HPDE6-E6E7 (cell line): ENCODE measurements at regions not wholly inside any gene's neighbourhood (a gene's known extent, or its start where the extent isn't known, plus 50 kb on each side); places are given as distances from the start of the nearest gene placed in this dataset.
"Not testable (repeated sequence)": the region's sequence is repeated elsewhere in the genome, so short reads cannot be mapped to it uniquely, and the experiment has no call there.

ENCODE experiments used
- DNase-seq: peaks from one replicate; pipeline ENCODE4 v3.0.0; 2011; ENCODE audit warnings: missing footprints; ENCODE audit errors: extremely low spot score

DNA sequence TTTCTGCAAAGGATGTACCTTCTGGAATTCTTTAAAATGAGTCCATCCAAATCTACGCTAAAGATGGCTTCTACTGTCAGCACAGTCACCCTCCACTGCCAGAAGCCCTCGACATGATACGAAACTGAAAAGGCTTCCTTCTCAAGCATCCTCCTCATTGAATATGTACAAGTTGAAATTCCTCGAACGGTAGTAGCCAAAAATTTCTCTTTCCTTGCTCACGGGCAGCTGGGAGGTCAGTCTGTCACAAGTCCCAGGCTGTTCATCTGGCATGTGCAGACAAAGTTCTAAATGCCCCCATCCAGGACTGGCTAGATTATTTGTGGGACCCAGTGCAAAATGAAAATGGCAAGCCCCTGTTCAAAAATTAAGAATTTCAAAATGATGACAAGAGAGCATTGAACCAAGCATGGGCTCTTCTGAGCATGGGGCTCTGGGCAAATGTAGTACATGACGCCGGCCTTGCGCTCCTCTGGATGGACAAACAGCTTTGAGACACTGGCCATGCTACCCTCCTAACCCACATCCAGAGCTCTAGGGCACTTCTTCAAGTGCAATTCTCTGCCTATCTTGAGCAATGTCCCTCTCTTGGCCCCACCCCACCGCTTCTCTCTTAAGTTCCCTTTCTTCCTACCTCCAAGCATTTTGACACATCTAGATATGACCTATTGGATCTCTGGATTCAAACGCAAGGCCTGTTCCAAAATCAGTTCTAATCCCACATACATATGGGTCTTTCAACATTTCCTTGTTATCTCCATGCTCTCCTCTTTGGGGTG, 78.9 kb upstream of the FLT1 start:
- DNase-seq = no peak

DNA sequence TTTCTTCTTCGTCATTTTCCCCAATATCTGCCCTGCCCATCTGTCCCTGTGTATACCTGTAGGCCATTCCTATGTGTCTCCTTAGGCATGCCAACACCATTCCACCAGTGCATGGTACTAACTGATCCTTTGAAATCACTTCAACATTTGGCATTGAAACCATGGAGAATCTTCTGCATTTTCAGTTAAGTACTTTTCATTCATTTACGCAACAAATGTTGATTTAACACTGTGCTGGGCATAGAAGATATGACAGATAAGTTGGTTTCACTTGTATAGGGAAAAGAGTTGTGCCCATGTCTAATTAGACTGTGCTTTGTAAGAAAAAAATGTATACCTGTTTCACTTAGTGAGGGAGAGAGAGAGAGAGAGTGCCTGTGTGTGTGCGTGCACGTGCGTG, 77.9 kb upstream of the FLT1 start:
- DNase-seq = no peak

DNA sequence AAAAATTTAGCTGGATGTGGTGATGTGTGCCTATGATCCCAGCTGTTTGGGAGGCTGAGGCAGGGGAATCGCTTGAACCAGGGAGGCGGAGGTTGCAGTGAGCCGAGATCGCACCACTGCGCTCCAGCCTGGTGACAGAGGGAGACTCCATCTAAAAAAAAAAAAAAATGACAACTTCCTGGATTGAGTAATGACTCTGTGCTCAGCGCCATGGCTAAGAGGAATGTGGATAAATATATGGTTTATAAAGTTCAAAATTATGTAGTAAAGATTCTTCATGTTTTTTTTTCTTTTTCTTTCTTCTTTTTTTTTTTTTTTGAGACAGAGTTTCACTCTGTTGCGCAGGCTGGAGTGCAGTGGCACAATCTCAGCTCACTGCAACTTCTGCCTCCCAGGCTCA, 75.4 kb upstream of the FLT1 start:
- not testable (repeated sequence) for DNase-seq

DNA sequence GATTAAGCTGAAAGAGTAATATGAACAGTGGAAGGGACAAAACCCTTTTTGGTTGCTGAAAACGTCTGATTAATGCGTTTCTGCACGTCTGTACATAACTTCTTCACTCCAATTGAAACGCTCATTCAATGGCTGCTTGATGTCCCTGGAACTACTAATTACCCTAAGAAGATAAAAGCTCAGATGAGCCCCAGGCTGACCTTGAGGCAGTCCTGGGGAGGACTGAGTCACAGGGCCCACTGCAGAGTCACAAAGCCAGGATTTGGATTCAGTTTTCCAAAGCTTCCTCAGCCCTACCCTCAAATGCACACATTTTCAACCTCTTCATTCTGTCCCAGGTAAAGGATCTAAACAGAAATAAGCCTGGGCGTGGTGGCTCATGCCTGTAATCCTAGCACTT, 75.0 kb upstream of the FLT1 start:
- no peak for DNase-seq

DNA sequence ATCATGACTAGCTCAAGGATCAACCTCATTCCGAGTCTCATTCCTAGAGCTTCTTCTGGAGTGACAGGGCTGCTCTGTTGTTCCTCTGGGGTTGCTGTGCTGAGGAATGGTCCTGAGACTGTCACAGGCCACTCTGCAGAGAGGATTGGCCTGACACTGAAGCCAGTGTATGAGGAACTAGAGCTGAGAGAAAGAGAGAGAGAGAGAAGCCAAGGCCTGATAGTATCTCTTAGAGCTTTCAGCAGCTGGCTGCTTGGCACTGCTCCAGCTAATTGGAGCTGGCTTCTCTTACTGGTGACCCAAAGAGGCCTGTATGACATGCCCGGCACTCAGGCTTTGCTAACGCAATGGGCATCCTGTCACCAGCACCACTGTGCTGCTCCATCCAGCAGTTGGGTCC, 73.4 kb upstream of the FLT1 start:
- no peak for DNase-seq

DNA sequence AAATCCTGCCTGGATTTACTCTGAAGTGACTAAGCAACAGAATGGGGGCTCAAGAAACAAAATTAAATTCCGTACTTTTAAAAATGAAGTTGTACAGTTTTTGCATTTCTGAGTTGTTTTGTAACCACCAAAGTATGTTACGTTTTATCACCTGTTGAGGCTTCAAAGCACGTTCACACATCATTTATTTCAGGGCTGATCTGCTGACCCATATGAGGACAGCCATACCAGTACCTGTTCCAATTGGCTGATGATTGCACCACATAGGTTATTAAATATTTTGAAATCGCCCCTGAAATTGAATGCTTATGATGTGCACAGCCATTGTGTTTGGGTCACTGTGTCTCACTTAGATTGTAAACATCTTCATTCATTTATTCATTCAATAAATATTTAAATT, 72.0 kb upstream of the FLT1 start:
- DNase-seq = no peak

DNA sequence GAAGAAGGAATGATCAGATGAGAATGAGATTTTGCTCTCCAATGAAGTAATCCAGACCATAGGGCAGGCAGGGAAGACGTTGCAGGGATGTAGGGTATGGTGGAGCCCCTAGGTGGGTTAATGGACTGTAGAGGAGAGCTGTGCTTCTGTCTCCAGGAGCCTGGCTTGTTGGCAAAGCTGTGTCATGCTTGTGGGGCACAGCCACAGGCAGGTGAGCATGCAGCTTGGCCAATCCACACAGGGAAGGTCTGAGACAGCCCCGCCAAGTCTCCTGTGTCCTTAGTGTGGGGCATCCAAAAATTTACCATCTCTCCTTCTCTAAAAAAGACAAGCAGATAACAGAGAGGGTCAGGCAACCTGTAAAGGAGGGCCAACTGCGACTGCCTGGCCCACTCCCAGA, 71.4 kb upstream of the FLT1 start:
- DNase-seq = no peak

DNA sequence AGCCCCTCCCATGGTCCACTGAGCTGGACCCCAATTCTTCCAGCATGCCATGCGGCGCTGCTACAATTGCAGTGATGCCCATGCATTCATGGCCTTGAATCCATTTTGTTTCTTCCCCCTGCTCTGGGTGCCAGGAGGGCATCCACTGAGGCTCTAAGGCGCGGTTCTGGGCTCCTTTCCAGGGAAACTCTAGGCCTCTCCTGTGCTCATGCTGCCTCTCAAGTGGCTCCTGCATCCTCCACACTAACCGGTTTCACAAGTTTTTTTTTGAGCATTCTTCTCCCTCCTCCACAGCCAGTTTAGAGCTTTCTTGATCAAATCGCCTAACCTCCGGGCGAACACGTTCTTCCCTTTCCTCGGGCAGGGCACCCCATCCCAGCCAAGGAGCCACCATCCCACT, 69.1 kb upstream of the FLT1 start:
- DNase-seq = peak; percentile 4

DNA sequence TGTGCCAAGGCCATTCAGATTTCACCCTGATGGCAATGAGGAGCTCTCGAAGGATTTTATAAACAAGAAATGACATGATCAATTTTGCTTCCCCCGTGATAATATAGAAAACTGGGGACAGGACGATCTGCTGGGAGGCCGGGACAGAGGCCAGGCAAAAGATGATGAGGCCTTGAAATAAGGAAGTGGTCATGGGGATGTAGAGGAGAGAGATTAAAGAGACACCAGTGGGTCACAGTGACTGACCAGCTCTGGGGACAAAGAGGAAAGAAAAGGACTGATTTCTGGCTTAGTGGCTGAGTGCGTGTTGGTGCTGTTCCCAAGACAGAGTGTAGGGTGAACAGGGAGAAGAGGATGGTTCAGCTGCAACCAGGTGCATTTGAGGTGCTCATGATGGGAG, 68.7 kb upstream of the FLT1 start:
- no peak for DNase-seq

DNA sequence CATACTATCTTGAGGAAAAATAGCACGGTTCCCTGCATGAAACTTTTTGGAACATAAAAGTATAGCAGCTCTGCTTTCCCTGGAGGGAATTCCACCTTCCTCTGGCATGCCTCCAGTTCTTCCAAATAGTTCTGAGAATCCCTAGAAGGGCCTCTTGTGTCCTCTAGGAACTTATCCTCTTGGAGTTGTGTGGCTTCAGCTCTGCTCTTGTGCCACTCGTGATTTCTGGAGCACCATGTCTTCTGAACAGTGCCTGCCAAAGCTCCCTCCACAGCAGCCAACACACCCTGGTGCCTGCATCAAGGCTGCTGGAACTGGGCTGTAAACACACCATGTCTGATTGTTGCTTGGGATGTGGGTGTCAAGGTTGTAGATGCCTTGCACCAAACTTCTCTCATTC, 65.7 kb upstream of the FLT1 start:
- DNase-seq = no peak

DNA sequence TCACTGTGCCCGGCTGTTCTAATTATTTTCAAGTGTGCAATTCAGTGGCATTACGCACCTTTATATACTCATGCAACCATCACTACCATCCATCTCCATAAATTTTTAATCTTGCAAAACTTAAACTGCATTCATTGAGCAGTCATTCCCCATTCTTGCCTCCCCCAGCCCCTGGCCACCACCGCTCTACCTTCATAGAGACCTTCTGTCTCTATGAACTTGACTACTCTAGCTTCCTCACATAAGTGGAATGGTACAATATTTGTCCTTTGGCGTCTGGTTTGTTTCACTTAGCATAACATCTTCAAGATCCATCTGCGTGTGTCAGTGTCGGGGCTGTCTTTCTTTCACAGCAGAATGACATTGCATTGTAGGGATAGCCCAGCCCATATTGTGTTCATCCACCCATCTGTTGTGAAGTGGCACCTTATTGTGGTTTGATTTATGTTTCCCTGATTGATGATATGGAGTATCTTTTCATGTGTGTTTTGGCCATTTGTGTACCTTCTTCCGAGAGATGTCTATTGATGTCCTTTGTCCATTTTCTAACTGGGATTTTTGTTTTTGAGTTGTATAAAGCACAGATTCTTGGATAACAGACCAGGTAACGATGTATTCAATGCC, 64.8 kb upstream of the FLT1 start:
- no peak for DNase-seq

DNA sequence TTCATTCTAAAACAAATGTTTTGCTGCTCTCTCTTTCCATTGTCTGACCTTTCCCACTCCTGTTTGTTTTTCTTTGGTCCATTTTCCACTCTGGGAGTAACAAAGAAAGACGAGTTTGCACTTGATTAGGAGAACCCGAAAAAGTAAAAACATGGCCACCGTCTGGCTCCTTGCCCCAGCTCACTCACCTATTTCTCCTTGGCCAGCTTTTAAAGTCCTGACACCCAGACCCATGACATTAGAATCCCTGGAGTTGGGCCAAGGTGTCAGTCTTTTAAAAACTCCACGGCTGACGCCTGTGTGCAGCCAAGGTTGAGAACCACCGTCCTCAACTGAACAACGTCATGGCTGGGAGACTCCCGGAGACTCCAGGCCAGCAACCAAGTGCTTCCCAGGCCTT, 63.6 kb upstream of the FLT1 start:
- DNase-seq = no peak

DNA sequence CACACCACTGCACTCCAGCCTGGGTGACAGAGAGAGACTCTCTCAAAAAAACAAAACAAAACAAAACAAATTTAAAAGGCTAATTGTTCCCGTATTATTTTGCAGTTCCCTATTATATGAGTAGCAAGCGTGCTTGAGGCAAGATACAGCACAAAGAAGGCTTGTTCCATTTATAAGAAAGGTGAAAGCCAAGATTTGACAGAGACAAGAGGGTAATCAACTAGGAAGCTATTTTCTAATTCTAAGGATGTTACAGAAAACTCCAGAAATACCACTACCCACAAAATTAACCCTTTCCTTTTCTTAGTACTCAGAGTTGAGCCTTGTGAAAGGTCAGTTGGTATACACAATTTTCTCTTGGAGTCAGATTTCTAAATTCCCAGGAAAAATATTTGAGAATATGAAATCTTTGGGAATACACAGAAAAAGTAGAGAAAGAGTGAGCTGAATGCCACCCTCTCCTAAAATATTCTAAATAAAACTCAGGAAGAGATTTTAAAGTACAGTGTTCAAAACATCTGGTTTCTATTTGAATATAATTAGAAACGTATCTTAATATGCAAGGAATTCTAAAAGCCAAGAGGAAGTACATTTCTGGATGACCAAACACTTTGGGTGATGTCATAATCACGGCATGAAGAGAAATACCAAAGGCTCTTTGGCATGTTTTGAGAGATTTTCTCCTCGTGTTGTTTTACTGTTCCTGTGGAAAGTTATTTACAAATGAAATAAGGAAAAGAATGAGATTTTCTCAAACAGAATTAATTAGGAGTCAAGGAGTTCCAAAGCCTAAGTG, 63.0 kb upstream of the FLT1 start:
- DNase-seq = no peak

DNA sequence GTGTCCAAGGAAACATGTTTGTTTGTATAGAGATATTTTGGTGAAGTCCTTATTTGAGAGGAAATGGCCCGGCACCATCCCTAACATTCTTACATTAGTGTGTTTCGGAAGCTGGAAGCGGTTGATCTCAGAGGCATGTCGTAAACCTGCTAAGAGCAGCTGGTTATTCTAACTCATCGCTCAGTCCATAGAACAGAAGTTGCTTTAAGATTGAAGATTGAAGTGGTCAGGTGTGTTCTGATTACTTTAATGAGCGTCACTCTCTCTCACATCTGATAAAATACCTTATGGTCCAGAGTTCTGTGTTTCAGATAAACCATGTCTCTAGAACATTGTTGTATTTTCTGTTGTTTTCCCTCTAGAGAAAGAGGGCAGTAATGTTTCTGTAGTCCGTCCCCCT, 60.2 kb upstream of the FLT1 start:
- DNase-seq = no peak

DNA sequence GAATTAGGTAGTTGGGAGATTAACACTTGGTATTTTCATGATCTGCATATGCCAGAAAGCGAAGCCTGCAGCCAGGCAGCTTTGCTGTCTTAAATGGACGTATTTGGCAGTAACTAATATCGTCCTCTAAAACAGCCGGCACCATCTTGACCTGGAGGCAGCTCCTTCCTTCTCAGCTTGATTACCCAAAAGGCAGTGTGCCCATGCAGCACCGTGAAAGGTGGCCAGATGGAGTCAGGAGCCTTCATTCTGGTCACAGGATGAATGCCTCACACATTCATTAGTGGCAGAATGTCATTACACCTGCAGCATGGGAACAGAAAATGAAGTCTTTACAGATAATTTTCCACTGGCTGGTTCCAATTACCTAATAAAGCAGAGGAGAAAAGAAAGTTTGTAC, 59.0 kb upstream of the FLT1 start:
- no peak for DNase-seq

DNA sequence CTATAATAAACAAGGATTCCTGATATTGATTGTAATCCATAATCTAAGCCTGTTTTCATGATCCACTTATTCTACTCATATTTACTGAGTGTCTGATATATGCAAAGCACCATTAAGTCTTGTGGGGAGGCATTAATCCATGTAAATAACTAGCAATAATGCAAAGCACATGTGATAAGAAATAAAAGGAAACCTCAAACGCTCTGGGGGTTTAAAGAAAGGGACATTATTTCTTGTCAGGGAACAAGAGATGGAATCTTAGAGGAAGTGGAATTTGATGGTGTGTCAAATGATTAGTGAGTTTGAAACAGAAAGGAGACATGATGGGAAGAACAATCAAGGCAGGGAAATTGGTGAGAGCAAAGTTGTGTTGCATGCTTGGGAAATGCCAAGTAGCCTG, 57.4 kb upstream of the FLT1 start:
- no peak for DNase-seq

DNA sequence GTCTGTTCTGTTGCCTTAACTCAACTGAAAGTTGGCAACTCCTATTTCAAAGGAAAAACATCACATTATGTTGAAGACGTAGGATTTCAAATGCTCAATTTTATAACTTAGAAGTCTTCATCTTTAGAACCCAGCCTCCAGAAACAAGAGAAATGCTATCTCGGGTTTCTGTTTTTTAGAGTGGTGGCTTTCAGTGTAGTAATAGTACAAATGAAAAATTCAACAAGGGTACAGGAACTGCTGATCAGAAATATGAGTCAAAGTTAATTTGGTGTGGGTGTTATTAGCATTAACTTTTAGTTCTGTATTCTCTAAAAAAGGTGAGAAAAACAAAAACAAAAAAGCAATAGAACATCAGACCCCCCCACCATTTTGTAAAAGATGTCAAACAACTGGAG, 56.6 kb upstream of the FLT1 start:
- no peak for DNase-seq

DNA sequence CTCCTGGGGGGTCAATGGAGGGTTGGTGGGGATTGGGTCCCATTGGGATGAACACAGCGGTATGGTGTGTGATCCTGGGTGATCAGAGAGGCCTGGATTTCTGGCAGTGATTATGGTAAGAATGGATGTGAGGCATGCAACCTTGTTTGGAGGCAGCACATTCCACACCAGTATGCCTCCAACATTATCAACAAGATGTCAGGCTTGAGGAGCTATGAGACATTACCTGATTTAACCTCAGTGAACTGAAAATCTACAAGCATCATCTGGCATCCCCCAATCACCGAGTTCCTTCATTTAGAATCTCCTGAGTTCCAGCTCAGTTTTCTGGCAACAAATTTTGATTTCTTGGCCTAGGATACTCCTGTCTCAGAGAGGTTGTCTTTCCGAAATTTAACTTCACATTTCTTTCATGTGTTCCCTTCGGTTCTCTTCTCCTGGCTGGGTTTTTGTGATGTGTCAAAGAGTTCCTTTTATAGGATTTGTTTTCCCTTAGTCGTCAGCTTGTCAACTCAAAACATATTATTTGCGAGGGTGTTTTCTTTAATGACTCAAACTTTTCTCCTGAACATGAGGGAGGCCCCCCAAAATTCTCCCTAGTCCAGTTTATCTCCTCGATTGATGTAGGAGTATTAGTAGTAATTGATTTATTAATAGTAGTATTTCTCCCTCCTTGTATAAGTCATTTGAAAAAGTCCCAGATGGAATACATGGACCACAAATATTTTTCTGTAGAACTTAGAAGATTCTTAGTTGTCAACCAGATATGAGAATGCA, 56.0 kb upstream of the FLT1 start:
- DNase-seq = no peak

DNA sequence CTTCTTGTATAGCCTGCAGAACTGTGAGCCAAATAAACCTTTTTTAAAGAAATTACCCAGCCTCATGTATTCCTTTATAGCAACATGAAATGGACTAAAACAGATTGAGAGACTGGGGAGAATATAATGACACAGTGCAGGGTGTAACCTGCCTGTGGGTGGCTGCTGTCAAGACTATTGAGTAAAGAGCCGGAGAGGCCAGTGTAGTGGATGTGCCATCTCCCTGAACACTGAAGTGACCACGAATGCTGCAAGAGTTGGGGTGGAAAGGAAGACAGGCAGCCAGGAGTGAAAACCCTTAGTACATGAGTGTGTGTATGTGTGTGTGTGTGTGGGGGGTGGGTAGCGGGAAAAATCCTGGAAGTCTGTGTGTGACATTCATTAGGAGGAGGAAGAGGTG, 55.2 kb upstream of the FLT1 start:
- no peak for DNase-seq

DNA sequence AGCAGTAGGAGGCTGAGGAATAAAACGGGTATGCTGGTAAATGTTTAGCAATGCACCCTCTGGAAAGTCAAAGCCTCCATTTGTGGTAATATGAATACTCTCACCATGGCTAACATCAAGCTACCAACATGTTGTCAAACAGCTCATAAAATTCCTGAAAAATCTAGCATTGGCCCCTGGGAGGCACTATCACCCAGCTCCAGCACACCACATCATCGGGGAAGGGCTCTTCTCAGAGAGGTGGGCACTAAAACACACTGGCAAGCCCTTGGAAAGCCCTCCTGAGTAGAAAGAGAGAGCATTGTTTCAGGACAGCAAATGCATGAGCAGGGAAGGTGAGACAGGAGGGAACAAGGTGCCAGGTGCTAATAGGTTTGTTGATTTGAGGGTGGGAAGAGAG, 53.9 kb upstream of the FLT1 start:
- no peak for DNase-seq

DNA sequence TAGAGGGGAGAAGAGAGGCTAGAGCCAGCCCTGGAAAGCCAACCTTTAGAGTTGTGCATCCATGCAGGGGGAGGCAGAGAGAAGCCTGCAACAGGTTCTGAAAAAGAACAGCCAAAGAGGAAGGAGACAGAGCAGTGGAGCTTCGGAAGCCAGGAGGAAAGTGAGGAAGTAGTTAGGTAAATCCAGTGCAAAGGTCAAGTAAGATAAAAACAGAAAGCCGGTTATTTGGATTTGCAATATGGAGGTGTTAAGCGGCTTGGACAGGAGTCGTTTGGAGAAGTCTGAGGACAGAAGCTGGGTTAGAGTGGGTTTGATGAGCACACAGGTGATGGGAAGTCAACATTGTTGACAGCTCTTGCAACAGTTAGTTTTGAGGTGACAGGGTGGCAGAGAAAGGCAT, 53.5 kb upstream of the FLT1 start:
- DNase-seq = no peak

DNA sequence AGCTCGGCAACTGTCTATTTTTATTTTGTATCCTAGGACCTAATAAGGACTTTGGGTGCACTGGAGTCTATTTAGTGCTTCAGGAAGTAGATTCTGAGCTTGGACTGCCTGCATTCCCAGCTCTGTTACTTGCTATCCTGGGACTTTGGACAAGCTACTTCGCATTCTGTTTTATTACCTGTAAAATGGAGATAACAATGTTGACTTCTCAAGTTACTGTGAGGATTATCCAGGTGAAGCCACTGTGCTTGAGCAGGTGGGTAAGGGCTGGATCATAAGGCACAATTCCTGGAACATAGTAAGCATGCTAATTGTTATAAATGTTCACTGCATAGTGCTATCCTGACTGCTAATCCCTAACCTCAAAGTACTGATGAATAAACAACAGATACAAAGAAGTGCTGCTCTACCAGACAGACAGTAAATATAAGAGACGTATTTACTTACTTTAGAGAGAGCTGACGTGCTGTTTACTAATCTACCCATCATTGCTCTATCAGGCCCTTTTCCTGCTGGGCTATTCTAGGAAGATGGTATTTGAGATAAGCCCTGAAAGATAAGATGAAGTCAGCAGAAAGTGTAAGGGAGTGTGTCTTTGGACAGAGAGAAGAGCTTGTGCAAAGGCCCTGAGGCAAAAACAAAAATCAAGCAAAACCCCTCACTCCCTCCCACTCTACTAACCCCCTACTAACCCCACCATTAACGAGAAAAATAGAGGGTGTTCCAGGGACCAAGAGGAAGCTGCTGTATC, 50.8 kb upstream of the FLT1 start:
- no peak for DNase-seq
